ENCODE measurements at regions not wholly inside any gene's neighbourhood (a gene's known extent, or its start where the extent isn't known, plus 50 kb on each side); places are given as distances from the start of the nearest gene placed in this dataset.

DNA sequence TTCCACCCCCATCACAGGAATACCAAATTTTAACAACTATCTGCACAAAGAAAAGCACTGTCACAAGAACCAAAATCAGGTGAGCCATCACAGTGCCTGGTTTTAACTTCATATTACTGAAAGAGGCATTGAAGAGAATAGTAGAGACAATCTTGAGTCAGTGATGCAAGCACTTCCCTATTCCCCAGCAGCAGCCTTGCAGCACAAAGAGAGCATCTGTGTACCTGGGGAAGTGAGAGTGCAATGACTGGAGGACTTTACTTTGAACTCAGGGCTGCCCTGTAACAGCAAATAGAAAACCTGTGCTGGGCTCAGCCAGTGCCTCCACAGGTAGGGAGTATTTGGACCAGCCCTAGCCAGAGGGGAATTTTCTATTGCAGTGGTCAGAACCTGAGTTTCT lies 361.8 kb downstream of the TEX13C start:
- TF ChIP-seq, protein P1, sequence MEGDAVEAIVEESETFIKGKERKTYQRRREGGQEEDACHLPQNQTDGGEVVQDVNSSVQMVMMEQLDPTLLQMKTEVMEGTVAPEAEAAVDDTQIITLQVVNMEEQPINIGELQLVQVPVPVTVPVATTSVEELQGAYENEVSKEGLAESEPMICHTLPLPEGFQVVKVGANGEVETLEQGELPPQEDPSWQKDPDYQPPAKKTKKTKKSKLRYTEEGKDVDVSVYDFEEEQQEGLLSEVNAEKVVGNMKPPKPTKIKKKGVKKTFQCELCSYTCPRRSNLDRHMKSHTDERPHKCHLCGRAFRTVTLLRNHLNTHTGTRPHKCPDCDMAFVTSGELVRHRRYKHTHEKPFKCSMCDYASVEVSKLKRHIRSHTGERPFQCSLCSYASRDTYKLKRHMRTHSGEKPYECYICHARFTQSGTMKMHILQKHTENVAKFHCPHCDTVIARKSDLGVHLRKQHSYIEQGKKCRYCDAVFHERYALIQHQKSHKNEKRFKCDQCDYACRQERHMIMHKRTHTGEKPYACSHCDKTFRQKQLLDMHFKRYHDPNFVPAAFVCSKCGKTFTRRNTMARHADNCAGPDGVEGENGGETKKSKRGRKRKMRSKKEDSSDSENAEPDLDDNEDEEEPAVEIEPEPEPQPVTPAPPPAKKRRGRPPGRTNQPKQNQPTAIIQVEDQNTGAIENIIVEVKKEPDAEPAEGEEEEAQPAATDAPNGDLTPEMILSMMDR (IDR thresholded peaks at IDR 0.05): no peak
- no peak for TF ChIP-seq POLR2AphosphoS5 (IDR thresholded peaks at IDR 0.05)
- no peak for TF ChIP-seq POLR2A (IDR thresholded peaks at IDR 0.05)
